ENCODE measurements at regions not wholly inside any gene's neighbourhood (a gene's known extent, or its start where the extent isn't known, plus 50 kb on each side); places are given as distances from the start of the nearest gene placed in this dataset.

GRCh38 chr6:87884203-87884602 is 163.4 kb upstream of the SPACA1 start:
- no peak for ATAC-seq
- TF ChIP-seq ZNF565 (CRISPR knock-in tag; conservative IDR thresholded peaks at IDR 0.05; ENCODE audit: low read depth) = no peak
- TF ChIP-seq TSHZ2 (CRISPR knock-in tag; IDR thresholded peaks at IDR 0.05) = no peak
- no peak for TF ChIP-seq ISL1 (CRISPR knock-in tag; IDR thresholded peaks at IDR 0.05)
- no peak for TF ChIP-seq ARNTL (CRISPR knock-in tag; IDR thresholded peaks at IDR 0.05; ENCODE audit: borderline replicate concordance, low read depth)
- no peak for TF ChIP-seq TOX (CRISPR knock-in tag; IDR thresholded peaks at IDR 0.05; ENCODE audit: borderline replicate concordance)
- TF ChIP-seq TCF4 (CRISPR knock-in tag; IDR thresholded peaks at IDR 0.05; ENCODE audit: borderline replicate concordance) = no peak
- no peak for TF ChIP-seq ZNF8 (CRISPR knock-in tag; IDR thresholded peaks at IDR 0.05)
- no peak for TF ChIP-seq SNAI2 (CRISPR knock-in tag; IDR thresholded peaks at IDR 0.05)
- no peak for TF ChIP-seq CSRNP3 (CRISPR knock-in tag; IDR thresholded peaks at IDR 0.05)
- no peak for TF ChIP-seq ZFP30 (CRISPR knock-in tag; IDR thresholded peaks at IDR 0.05)
- no peak for TF ChIP-seq RARB (CRISPR knock-in tag; IDR thresholded peaks at IDR 0.05)

GRCh38 chr6:87881342-87881895 is 166.2 kb upstream of the SPACA1 start:
- TF ChIP-seq ZNF70 (CRISPR knock-in tag; IDR thresholded peaks at IDR 0.05) (no peak), BACH2 (CRISPR knock-in tag; IDR thresholded peaks at IDR 0.05; ENCODE audit: borderline replicate concordance) (no peak), ZNF8 (CRISPR knock-in tag; IDR thresholded peaks at IDR 0.05) (no peak), GLIS3 (CRISPR knock-in tag; IDR thresholded peaks at IDR 0.05) (no peak), ARNTL (CRISPR knock-in tag; IDR thresholded peaks at IDR 0.05; ENCODE audit: borderline replicate concordance, low read depth) (no peak), TCF4 (CRISPR knock-in tag; IDR thresholded peaks at IDR 0.05; ENCODE audit: borderline replicate concordance) (no peak), CSRNP3 (CRISPR knock-in tag; IDR thresholded peaks at IDR 0.05) (no peak), PPARA (CRISPR knock-in tag; IDR thresholded peaks at IDR 0.05; ENCODE audit: borderline replicate concordance) (no peak), POU6F1 (CRISPR knock-in tag; IDR thresholded peaks at IDR 0.05; ENCODE audit: borderline replicate concordance, low read depth) (no peak), ZFP30 (CRISPR knock-in tag; IDR thresholded peaks at IDR 0.05) (no peak), ESRRG (CRISPR knock-in tag; IDR thresholded peaks at IDR 0.05) (no peak), ZNF565 (CRISPR knock-in tag; conservative IDR thresholded peaks at IDR 0.05; ENCODE audit: low read depth) (no peak), CREB5 (CRISPR knock-in tag; IDR thresholded peaks at IDR 0.05; ENCODE audit: low read depth) (no peak), RARB (CRISPR knock-in tag; IDR thresholded peaks at IDR 0.05) (no peak), ZC3H10 (CRISPR knock-in tag; IDR thresholded peaks at IDR 0.05) (no peak), CSDC2 (CRISPR knock-in tag; IDR thresholded peaks at IDR 0.05) (no peak), OSR1 (CRISPR knock-in tag; IDR thresholded peaks at IDR 0.05) (no peak), TOX (CRISPR knock-in tag; IDR thresholded peaks at IDR 0.05; ENCODE audit: borderline replicate concordance) (no peak), ZFP3 (CRISPR knock-in tag; IDR thresholded peaks at IDR 0.05) (no peak), ISL1 (CRISPR knock-in tag; IDR thresholded peaks at IDR 0.05) (no peak)
- no peak for ATAC-seq
